DND-41 (cell line): ENCODE measurements at regions not wholly inside any gene's neighbourhood (a gene's known extent, or its start where the extent isn't known, plus 50 kb on each side); places are given as distances from the start of the nearest gene placed in this dataset.

Source experiments
- ATAC-seq: fragments of 200-7000 bp; cut with Tn5 transposase; 3 replicates; pipeline ENCODE4 v1.9.1; 2021; ENCODE audit warnings: low read depth; ENCODE audit not compliant: insufficient read depth
- DNase-seq: peaks from one replicate; pipeline ENCODE4 v3.0.0-alpha.2; 2020
- H2AFZ ChIP-seq: 2 replicates; pipeline ENCODE4 v1.6.0; 2012; ENCODE audit warnings: low read depth, low read length
- H3K27ac ChIP-seq: 2 replicates; pipeline ENCODE4 v1.5.1; 2012; ENCODE audit warnings: low read length, inconsistent platforms
- H3K27me3 ChIP-seq: fragments of 200-600 bp; sonication (generic); 2 replicates; pipeline ENCODE4 v1.6.0; 2012; ENCODE audit warnings: low read length, mild to moderate bottlenecking, inconsistent platforms; ENCODE audit not compliant: insufficient read depth, poor library complexity
- H3K36me3 ChIP-seq: 2 replicates; pipeline ENCODE4 v1.5.1; 2012; ENCODE audit warnings: low read length, inconsistent platforms; ENCODE audit not compliant: insufficient read depth
- H3K4me1 ChIP-seq: 2 replicates; pipeline ENCODE4 v1.5.1; 2012; ENCODE audit warnings: mild to moderate bottlenecking, low read length; ENCODE audit not compliant: insufficient read depth
- H3K4me2 ChIP-seq: 2 replicates; pipeline ENCODE4 v1.6.0; 2012; ENCODE audit warnings: mild to moderate bottlenecking, moderate library complexity, low read length, inconsistent platforms; ENCODE audit not compliant: insufficient read depth
- H3K4me3 ChIP-seq, 2 experiments: fragments of 200-600 bp in 1 of 2; shearing (Covaris generic) in 1 of 2; 2 replicates each; pipeline ENCODE4 v1.5.1; 2012 to 2016; ENCODE audit warnings: inconsistent platforms in 2 of 2, low read length in 2 of 2, mild to moderate bottlenecking in 2 of 2, low read depth in 1 of 2, moderate library complexity in 1 of 2
- H3K79me2 ChIP-seq: 2 replicates; pipeline ENCODE4 v1.6.0; 2012; ENCODE audit warnings: low read length, inconsistent platforms; ENCODE audit not compliant: insufficient read depth
- H3K9ac ChIP-seq: 2 replicates; pipeline ENCODE4 v1.6.0; 2012; ENCODE audit warnings: low read depth, mild to moderate bottlenecking, inconsistent platforms, low read length, moderate library complexity
- H3K9me3 ChIP-seq: 2 replicates; pipeline ENCODE4 v1.5.1; 2012; ENCODE audit warnings: low read length, moderate library complexity, mild to moderate bottlenecking, inconsistent platforms; ENCODE audit not compliant: insufficient read depth, severe bottlenecking
- H4K20me1 ChIP-seq: 2 replicates; pipeline ENCODE4 v1.6.0; 2012; ENCODE audit warnings: low read length; ENCODE audit not compliant: insufficient read depth
- CTCF ChIP-seq: IDR thresholded peaks from 2 replicates; pipeline ENCODE4 v1.5.1; 2012; ENCODE audit warnings: borderline replicate concordance, low read length, moderate library complexity, mild to moderate bottlenecking; ENCODE audit not compliant: poor library complexity, severe bottlenecking; ENCODE audit errors: extremely low read depth
- EZH2 ChIP-seq: IDR thresholded peaks from 3 replicates; pipeline ENCODE4 v1.6.1; 2012; ENCODE audit warnings: borderline replicate concordance, low read depth, mild to moderate bottlenecking, moderate library complexity, low read length, inconsistent platforms; ENCODE audit not compliant: severe bottlenecking

GRCh38 chr6:153862927-153863326 lies 176.1 kb upstream of the OPRM1 start:
- no peak overlapping the region for H3K9ac ChIP-seq
- ATAC-seq (no peak), DNase-seq (no peak)
- H3K9me3 ChIP-seq = no peaks in the 10 kb centered on the region
- no peak overlapping the region for H2AFZ ChIP-seq
- H3K27ac ChIP-seq = no peak overlapping the region
- no peaks in the 10 kb centered on the region for H3K36me3 ChIP-seq
- H3K4me1 ChIP-seq = no peaks in the 10 kb centered on the region
- H3K27me3 ChIP-seq = no peaks in the 10 kb centered on the region
- H3K79me2 ChIP-seq = no peaks in the 10 kb centered on the region
- no peaks in the 10 kb centered on the region for H4K20me1 ChIP-seq
- no peak overlapping the region for H3K4me2 ChIP-seq
- H3K4me3 ChIP-seq = no peak overlapping the region
- TF ChIP-seq EZH2 (no peak), CTCF (no peak)

GRCh38 chr6:153862139-153862538 lies 176.9 kb upstream of the OPRM1 start:
- TF ChIP-seq CTCF (no peak), EZH2 (no peak)
- H4K20me1 ChIP-seq = no peaks in the 10 kb centered on the region
- H3K27me3 ChIP-seq = no peaks in the 10 kb centered on the region
- no peak overlapping the region for H3K4me3 ChIP-seq
- H2AFZ ChIP-seq = no peak overlapping the region
- no peak overlapping the region for H3K4me2 ChIP-seq
- no peak overlapping the region for H3K27ac ChIP-seq
- ATAC-seq = no peak
- no peaks in the 10 kb centered on the region for H3K79me2 ChIP-seq
- H3K4me1 ChIP-seq = no peaks in the 10 kb centered on the region
- H3K9ac ChIP-seq = no peak overlapping the region
- no peaks in the 10 kb centered on the region for H3K9me3 ChIP-seq
- no peak for DNase-seq
- H3K36me3 ChIP-seq = no peaks in the 10 kb centered on the region

- H3K27me3 ChIP-seq = no peaks in the 10 kb centered on the region
- no peak for TF ChIP-seq CTCF
- DNase-seq = no peak
- H3K36me3 ChIP-seq = no peaks in the 10 kb centered on the region
- H3K9ac ChIP-seq = no peak overlapping the region
- no peaks in the 10 kb centered on the region for H3K4me1 ChIP-seq
- H2AFZ ChIP-seq = no peak overlapping the region
- no peak for ATAC-seq
- no peaks in the 10 kb centered on the region for H3K9me3 ChIP-seq
- no peak overlapping the region for H3K4me2 ChIP-seq
- H4K20me1 ChIP-seq = no peaks in the 10 kb centered on the region
- no peak overlapping the region for H3K27ac ChIP-seq
- no peaks in the 10 kb centered on the region for H3K79me2 ChIP-seq
- no peak overlapping the region for H3K4me3 ChIP-seq
Observed at GRCh38 chr6:153858529-153858928, 180.5 kb upstream of the OPRM1 start.

GRCh38 chr6:153856929-153857376 lies 182.1 kb upstream of the OPRM1 start:
- no peak overlapping the region for H3K9ac ChIP-seq
- TF ChIP-seq EZH2 = no peak
- no peak for TF ChIP-seq CTCF
- DNase-seq (no peak), ATAC-seq (no peak)
- H3K27me3 ChIP-seq = no peaks in the 10 kb centered on the region
- H3K27ac ChIP-seq = no peak overlapping the region
- no peaks in the 10 kb centered on the region for H4K20me1 ChIP-seq
- H3K9me3 ChIP-seq = no peaks in the 10 kb centered on the region
- H2AFZ ChIP-seq = no peak overlapping the region
- H3K4me2 ChIP-seq = no peak overlapping the region
- H3K4me3 ChIP-seq = no peak overlapping the region
- H3K79me2 ChIP-seq = no peaks in the 10 kb centered on the region
- no peaks in the 10 kb centered on the region for H3K4me1 ChIP-seq
- H3K36me3 ChIP-seq = no peaks in the 10 kb centered on the region
